C4-2B (cell line): ENCODE measurements at regions not wholly inside any gene's neighbourhood (a gene's known extent, or its start where the extent isn't known, plus 50 kb on each side); places are given as distances from the start of the nearest gene placed in this dataset.

ENCODE experiments used
- ZFX ChIP-seq: fragments of 450-650 bp; IDR thresholded peaks from 2 replicates; pipeline ENCODE4 v1.6.1; 2017
- TF ChIP-seq, protein P1 (sequence below): fragments of 450-650 bp; conservative IDR thresholded peaks from 2 replicates; pipeline ENCODE4 v1.5.1; 2017; ENCODE audit warnings: mild to moderate bottlenecking

DNA sequence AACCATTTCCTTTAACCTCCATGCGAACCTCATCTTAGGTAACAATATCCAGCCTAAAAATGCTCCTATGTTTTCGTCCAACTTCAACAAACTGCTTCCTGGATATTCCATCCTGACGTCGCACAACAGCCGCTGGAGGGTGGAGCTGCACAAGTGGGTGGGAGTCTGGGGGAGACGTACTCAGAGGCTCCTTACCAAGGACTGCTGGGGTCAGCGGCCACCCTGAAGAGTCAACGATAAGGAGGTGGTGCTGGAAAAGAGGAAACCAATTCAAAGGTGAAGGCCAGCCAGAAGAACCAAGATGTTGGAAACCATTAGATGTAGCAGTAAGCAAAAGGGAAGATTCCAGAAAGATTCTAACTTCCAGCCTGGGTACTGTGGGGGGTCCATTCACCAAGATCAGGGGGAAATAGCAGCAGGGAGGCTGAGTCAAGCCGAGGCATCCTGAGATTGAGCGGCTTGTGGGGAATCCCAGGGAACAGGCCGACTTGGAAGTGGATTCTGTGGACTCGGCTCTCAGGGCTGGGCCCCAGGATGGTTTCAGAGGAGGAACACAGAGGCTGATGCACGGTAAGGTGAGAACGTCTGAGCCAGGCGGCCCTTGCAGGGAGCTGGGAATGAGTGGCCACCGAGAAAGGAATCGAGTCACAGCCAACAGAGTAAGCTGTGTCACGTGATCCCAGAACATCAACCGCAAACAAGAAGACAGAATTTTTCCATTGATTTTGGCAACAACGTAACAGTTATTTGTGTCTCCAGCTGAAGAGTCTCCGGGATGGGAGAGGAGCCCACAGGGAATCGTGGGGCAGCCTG is 375.7 kb downstream of the NPHP4 start:
- TF ChIP-seq, protein P1, sequence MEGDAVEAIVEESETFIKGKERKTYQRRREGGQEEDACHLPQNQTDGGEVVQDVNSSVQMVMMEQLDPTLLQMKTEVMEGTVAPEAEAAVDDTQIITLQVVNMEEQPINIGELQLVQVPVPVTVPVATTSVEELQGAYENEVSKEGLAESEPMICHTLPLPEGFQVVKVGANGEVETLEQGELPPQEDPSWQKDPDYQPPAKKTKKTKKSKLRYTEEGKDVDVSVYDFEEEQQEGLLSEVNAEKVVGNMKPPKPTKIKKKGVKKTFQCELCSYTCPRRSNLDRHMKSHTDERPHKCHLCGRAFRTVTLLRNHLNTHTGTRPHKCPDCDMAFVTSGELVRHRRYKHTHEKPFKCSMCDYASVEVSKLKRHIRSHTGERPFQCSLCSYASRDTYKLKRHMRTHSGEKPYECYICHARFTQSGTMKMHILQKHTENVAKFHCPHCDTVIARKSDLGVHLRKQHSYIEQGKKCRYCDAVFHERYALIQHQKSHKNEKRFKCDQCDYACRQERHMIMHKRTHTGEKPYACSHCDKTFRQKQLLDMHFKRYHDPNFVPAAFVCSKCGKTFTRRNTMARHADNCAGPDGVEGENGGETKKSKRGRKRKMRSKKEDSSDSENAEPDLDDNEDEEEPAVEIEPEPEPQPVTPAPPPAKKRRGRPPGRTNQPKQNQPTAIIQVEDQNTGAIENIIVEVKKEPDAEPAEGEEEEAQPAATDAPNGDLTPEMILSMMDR: no peak
- no peak for TF ChIP-seq ZFX
